DMS79 (cell line): ENCODE measurements at regions not wholly inside any gene's neighbourhood (a gene's known extent, or its start where the extent isn't known, plus 50 kb on each side); places are given as distances from the start of the nearest gene placed in this dataset.

Experiments used
- DNase-seq: peaks from one replicate; lab custom pipeline; 2025; lab: John Stamatoyannopoulos, UW

DNA sequence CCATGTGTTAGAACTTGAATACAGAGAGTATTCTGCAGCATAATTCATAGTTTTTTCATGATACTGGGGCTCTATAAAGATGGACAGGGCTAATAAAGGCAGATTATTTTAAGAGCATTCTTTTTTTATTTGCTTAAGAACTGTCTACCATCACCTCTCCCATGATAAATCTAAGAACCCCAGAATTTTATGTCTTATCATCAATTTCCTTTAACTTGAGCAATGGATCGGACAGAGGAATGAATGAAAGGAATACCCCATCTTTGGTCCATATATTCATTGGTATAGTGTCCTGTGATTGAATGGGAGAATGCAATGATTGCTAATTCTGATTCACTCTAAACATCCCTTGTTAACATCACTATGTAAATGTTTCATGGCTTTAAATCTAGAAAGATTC lies 946.3 kb upstream of the LRRN3 start:
- DNase-seq: no peak

DNA sequence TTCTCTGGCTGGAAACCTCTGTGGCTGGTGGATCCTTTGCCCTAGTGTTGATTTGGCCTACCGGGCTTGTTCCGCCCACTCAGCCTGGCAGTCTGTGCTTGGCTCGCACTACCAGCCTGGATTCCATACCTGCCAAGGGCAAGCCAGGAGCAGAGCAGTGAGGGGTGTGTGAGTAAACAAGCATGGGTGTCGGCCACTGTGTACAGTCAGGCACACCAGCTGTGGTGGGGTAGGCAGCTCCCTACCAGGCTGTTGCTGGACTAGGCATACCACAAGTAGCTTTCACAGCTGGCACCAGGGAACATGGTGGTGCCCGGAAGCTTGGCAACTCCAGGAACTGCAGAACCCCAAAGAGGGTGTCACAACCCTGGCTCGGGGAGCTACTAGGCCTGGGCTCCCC lies 942.9 kb upstream of the LRRN3 start:
- DNase-seq: no peak

- DNase-seq: no peak
Observed at GRCh38 chr7:110153222-110153621, 937.7 kb upstream of the LRRN3 start.

- no peak for DNase-seq
Observed at GRCh38 chr7:110156511-110156910, 934.4 kb upstream of the LRRN3 start.

- DNase-seq: no peak
Observed at GRCh38 chr7:110157631-110158362, 933.1 kb upstream of the LRRN3 start.

- no peak for DNase-seq
Observed at GRCh38 chr7:110168010-110168409, 922.9 kb upstream of the LRRN3 start.

DNA sequence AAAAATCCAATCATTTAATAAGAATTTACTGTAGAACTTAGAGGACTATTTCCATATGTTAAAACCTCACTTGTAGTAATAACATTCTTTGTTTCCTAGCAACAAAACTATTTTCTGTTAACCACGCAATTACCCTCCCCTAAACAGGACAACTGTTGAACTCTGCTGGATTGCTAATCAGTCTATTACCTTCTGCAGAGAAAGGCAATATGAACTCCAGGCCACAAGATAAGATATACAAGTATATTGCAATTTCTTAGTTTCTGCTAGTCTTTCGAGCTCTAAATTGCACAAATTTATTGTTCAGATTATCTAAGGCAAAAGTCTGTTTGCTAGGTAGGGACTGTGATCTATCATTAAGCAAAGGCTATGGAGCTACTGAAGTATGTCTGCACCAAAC lies 920.1 kb upstream of the LRRN3 start:
- no peak for DNase-seq

DNA sequence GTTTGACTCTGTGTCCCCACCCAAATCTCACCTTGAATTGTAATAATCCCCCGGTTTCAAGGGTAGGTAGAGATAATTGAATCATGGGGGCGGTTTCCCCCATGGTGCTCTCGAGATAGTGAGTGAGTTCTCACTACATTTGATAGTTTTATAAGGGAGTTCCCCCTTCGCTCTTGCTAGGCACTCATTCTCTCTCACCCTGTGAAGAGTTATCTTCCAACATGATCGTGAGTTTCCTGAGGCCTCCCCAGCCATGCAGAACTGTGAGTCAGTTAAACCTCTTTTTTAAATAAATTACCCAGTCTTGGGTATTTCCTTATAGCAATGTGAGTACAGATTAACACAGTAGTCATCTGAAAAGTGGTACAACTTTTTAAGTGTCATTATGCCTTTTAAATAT lies 913.5 kb upstream of the LRRN3 start:
- no peak for DNase-seq

GRCh38 chr7:110179037-110179436 lies 911.9 kb upstream of the LRRN3 start:
- DNase-seq: no peak

DNA sequence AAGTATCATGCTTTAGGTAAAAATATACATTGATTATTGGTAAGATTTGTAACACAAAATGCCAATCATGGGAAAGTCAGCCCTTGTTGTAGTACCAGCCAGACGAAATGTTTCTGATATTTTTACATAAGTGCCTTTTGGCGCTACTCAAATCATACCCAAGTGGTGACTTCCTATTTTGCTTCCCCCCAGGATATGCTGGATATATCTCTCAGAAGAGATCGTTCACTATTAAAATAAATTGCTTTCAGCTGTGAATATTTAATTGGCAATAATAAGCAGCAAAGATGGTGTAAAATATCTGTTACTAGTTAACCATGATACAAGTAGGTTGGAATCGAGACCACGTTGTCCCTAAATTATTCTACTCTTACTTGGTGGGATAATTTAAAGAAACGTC lies 909.2 kb upstream of the LRRN3 start:
- no peak for DNase-seq

GRCh38 chr7:110186334-110186733 lies 904.6 kb upstream of the LRRN3 start:
- no peak for DNase-seq

- no peak for DNase-seq
Observed at GRCh38 chr7:110187877-110188554, 902.9 kb upstream of the LRRN3 start.

- no peak for DNase-seq
Observed at GRCh38 chr7:110204527-110204926, 886.4 kb upstream of the LRRN3 start.

GRCh38 chr7:110205899-110206298 lies 885.0 kb upstream of the LRRN3 start:
- no peak for DNase-seq

GRCh38 chr7:110209884-110210283 lies 881.0 kb upstream of the LRRN3 start:
- no peak for DNase-seq

DNA sequence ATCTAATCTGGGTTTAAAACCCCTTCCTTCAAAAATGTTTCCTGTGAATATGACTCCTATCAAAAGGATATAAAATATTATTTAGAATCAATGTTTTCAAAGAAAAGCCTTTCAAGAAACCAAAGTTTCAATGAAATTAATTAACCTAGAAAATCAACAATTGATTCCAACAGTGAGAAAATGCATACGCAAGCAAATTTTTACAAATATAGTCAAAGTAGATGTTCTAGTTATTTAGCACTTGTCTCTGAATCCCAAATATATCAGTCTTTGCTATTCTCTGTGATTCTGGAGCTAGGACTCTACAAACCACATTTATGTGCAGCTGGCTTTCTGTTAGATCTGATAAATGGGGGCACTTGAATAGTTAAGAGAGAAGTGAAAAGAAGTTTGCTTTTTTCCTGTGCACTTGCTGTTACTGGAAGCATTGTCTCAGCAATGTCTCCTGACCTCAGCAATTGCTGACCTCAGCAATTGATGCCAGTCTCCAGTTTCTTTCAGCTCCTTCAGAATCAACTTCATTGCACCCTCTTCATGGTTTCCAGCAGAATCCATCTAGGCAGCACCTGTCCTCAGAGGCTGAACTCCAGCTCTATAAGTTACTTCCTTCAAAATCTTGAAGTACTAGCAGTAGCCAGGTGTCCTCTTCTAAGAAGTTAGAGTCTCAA lies 879.9 kb upstream of the LRRN3 start:
- peak; percentile 3 for DNase-seq

- no peak for DNase-seq
Observed at GRCh38 chr7:110224643-110225042, 866.3 kb upstream of the LRRN3 start.

DNA sequence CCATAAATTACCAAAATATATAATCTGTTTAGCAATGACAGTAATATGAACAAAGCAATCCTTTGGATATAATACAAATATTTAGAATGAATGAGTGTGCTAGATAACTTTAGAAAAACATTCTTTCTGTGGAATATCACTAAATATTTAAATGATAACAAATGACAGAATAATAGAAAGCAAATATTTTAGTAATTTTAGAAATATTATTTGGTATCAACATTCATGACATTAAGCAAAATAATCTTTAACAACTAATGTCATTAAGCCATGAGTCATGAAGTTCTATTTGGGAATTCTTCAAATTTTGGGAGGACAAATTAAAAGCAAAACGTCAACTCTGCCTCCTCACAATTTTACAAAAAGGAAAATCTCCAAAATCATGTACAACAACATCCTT lies 844.8 kb upstream of the LRRN3 start:
- DNase-seq: no peak

- peak; percentile 5 for DNase-seq
Observed at GRCh38 chr7:110253093-110253492, 837.8 kb upstream of the LRRN3 start.

GRCh38 chr7:110257673-110258072 lies 833.3 kb upstream of the LRRN3 start:
- no peak for DNase-seq

DNA sequence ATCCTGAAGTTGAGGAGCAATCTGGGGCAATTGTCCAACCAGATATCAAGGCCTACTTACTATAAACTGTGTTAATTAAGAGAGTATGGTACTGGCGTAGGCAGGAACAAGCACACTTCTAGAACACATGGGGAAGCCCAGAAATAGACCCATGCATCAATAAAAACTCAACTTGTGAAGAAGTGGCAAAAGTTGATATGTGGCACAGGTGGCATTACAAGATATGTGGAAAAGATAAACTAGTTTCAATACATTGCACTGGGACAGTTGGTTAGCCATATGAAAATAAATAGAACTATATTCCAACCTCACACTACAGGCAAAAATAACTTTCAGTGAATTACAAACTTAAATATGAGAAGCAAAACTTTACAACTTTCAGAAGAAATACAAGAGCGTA lies 828.7 kb upstream of the LRRN3 start:
- no peak for DNase-seq

- no peak for DNase-seq
Observed at GRCh38 chr7:110264288-110264687, 826.6 kb upstream of the LRRN3 start.

DNA sequence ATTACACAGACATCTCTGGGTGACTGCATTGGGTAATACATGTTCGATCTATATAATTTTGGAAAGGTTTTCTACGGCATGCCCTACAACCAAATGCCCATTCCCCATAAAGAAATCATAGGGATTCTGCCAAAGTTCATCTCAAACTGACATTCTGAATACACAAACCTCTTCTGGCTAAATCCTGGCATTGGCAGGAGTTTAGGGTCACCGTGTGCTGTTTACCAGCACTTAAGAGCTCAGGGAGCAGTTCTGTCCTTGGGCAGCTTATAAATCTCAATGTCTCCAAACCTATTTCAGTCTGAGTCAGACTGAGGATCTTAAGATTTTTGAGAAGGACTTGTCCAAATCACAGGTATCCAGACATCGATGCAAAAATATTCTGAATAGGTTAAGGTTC lies 809.6 kb upstream of the LRRN3 start:
- no peak for DNase-seq
